PC-9 (cell line): ENCODE measurements at regions not wholly inside any gene's neighbourhood (a gene's known extent, or its start where the extent isn't known, plus 50 kb on each side); places are given as distances from the start of the nearest gene placed in this dataset.

Experiments
- CTCF ChIP-seq: fragments of 200-600 bp; sonication (generic); conservative IDR thresholded peaks from 2 replicates; pipeline ENCODE4 v1.6.1; 2017; ENCODE audit warnings: mixed run types, antibody characterized with exemption, mild to moderate bottlenecking, moderate library complexity
- EZH2 ChIP-seq: fragments of 200-600 bp; sonication (generic); IDR thresholded peaks from 2 replicates; pipeline ENCODE4 v1.8.0; 2017; ENCODE audit warnings: antibody characterized with exemption, low read depth

GRCh38 chr4:125951261-125951887 lies 636.6 kb downstream of the FAT4 start:
- TF ChIP-seq CTCF: no peak
- no peak for TF ChIP-seq EZH2
